ENCODE measurements at regions not wholly inside any gene's neighbourhood (a gene's known extent, or its start where the extent isn't known, plus 50 kb on each side); places are given as distances from the start of the nearest gene placed in this dataset.

DNA sequence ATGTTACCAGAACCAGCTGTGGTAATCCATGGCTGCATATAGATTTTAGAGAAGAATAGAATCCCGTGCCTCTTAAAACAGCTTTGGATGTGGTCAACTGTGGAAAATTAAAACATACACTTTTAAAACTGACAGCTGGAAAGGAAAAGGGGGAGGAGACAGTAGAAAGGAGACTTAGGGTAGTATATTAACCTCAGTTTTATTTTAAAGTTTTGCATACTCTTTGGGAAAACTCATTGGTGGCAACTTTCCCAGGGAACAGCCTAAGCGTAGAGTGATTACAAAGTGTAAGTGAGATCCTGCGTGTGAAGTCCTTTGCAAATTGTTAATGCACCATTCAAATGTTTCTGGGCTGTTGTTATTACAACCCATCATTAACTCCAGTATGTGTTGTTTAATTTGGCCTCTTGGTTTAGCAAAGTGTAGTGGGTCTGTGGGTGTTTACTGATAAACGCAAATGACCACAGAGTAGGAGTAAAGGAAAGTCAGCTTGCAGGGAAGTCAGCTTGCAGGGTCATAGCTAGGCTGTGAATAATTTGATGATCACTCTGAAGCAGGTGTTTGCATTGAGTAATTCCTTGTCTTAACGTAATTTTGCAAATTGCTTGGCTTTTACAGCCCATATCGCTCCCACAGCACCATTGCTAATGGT, 88.0 kb upstream of the DBX1 start:
- peaks cover 7% of the 10 kb centered on the region for H3K27me3 Mint-ChIP-seq (ENCODE audit: insufficient read depth, low read depth, poor library complexity)
- Histone ChIP-seq H3K4me2 (peak overlapping the region; percentile 58), H3K4me3 (0 out of 2 replicates have a peak overlapping the region, but pooled peaks have one; percentile 17), H2AFZ (no peak overlapping the region), H3K4me1 (ENCODE audit: insufficient read depth) (peaks cover 39% of the 10 kb centered on the region), H3K27ac (ENCODE audit: low read depth) (no peak overlapping the region), H4K20me1 (replicated peaks; ENCODE audit: insufficient read depth) (no peaks in the 10 kb centered on the region), H3F3A (replicated peaks; ENCODE audit: low read depth) (no peaks in the 10 kb centered on the region), H3K36me3 (ENCODE audit: insufficient read depth) (no peaks in the 10 kb centered on the region), H3K79me2 (replicated peaks; ENCODE audit: insufficient read depth) (no peaks in the 10 kb centered on the region), H3K27me3 (ENCODE audit: insufficient read depth) (peaks cover 32% of the 10 kb centered on the region), H3K9me2 (ENCODE audit: insufficient read depth) (no peaks in the 10 kb centered on the region)
- peaks cover 32% of the 10 kb centered on the region for H3K4me1 Mint-ChIP-seq
- no peak for DNase-seq (ENCODE audit: low spot score)
- H3K27ac Mint-ChIP-seq, result no peak overlapping the region
- no peak overlapping the region for H3K4me3 Mint-ChIP-seq
- TF ChIP-seq, protein P1, sequence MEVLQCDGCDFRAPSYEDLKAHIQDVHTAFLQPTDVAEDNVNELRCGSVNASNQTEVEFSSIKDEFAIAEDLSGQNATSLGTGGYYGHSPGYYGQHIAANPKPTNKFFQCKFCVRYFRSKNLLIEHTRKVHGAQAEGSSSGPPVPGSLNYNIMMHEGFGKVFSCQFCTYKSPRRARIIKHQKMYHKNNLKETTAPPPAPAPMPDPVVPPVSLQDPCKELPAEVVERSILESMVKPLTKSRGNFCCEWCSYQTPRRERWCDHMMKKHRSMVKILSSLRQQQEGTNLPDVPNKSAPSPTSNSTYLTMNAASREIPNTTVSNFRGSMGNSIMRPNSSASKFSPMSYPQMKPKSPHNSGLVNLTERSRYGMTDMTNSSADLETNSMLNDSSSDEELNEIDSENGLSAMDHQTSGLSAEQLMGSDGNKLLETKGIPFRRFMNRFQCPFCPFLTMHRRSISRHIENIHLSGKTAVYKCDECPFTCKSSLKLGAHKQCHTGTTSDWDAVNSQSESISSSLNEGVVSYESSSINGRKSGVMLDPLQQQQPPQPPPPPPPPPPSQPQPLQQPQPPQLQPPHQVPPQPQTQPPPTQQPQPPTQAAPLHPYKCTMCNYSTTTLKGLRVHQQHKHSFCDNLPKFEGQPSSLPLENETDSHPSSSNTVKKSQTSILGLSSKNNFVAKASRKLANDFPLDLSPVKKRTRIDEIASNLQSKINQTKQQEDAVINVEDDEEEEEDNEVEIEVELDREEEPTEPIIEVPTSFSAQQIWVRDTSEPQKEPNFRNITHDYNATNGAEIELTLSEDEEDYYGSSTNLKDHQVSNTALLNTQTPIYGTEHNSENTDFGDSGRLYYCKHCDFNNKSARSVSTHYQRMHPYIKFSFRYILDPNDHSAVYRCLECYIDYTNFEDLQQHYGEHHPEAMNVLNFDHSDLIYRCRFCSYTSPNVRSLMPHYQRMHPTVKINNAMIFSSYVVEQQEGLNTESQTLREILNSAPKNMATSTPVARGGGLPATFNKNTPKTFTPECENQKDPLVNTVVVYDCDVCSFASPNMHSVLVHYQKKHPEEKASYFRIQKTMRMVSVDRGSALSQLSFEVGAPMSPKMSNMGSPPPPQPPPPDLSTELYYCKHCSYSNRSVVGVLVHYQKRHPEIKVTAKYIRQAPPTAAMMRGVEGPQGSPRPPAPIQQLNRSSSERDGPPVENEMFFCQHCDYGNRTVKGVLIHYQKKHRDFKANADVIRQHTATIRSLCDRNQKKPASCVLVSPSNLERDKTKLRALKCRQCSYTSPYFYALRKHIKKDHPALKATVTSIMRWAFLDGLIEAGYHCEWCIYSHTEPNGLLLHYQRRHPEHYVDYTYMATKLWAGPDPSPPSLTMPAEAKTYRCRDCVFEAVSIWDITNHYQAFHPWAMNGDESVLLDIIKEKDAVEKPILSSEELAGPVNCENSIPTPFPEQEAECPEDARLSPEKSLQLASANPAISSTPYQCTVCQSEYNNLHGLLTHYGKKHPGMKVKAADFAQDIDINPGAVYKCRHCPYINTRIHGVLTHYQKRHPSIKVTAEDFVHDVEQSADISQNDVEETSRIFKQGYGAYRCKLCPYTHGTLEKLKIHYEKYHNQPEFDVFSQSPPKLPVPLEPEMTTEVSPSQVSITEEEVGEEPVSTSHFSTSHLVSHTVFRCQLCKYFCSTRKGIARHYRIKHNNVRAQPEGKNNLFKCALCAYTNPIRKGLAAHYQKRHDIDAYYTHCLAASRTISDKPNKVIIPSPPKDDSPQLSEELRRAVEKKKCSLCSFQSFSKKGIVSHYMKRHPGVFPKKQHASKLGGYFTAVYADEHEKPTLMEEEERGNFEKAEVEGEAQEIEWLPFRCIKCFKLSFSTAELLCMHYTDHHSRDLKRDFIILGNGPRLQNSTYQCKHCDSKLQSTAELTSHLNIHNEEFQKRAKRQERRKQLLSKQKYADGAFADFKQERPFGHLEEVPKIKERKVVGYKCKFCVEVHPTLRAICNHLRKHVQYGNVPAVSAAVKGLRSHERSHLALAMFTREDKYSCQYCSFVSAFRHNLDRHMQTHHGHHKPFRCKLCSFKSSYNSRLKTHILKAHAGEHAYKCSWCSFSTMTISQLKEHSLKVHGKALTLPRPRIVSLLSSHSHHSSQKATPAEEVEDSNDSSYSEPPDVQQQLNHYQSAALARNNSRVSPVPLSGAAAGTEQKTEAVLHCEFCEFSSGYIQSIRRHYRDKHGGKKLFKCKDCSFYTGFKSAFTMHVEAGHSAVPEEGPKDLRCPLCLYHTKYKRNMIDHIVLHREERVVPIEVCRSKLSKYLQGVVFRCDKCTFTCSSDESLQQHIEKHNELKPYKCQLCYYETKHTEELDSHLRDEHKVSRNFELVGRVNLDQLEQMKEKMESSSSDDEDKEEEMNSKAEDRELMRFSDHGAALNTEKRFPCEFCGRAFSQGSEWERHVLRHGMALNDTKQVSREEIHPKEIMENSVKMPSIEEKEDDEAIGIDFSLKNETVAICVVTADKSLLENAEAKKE (CRISPR knock-in tag; IDR thresholded peaks at IDR 0.05), result no peak
- TF ChIP-seq, protein P2, sequence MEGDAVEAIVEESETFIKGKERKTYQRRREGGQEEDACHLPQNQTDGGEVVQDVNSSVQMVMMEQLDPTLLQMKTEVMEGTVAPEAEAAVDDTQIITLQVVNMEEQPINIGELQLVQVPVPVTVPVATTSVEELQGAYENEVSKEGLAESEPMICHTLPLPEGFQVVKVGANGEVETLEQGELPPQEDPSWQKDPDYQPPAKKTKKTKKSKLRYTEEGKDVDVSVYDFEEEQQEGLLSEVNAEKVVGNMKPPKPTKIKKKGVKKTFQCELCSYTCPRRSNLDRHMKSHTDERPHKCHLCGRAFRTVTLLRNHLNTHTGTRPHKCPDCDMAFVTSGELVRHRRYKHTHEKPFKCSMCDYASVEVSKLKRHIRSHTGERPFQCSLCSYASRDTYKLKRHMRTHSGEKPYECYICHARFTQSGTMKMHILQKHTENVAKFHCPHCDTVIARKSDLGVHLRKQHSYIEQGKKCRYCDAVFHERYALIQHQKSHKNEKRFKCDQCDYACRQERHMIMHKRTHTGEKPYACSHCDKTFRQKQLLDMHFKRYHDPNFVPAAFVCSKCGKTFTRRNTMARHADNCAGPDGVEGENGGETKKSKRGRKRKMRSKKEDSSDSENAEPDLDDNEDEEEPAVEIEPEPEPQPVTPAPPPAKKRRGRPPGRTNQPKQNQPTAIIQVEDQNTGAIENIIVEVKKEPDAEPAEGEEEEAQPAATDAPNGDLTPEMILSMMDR (conservative IDR thresholded peaks at IDR 0.05; ENCODE audit: low read depth in 2 of 2), result no peak
- TF ChIP-seq, protein P3, sequence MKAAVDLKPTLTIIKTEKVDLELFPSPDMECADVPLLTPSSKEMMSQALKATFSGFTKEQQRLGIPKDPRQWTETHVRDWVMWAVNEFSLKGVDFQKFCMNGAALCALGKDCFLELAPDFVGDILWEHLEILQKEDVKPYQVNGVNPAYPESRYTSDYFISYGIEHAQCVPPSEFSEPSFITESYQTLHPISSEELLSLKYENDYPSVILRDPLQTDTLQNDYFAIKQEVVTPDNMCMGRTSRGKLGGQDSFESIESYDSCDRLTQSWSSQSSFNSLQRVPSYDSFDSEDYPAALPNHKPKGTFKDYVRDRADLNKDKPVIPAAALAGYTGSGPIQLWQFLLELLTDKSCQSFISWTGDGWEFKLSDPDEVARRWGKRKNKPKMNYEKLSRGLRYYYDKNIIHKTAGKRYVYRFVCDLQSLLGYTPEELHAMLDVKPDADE (IDR thresholded peaks at IDR 0.05), result no peak
- TF ChIP-seq EZH2phosphoT487 (IDR thresholded peaks at IDR 0.05; ENCODE audit: unreplicated experiment) (no peak), EZH2 (IDR thresholded peaks at IDR 0.05; ENCODE audit: low read depth, unreplicated experiment) (no peak), ZNF331 (CRISPR knock-in tag; IDR thresholded peaks at IDR 0.05; ENCODE audit: low read depth) (no peak), STAT1 (IDR thresholded peaks at IDR 0.05; ENCODE audit: unreplicated experiment) (no peak), ZNF114 (CRISPR knock-in tag; IDR thresholded peaks at IDR 0.05) (no peak), POLR2AphosphoS5 (IDR thresholded peaks at IDR 0.05; ENCODE audit: low read depth) (no peak), JUNB (IDR thresholded peaks at IDR 0.05; ENCODE audit: unreplicated experiment) (no peak), NANOG (IDR thresholded peaks at IDR 0.05; ENCODE audit: borderline replicate concordance) (no peak), CREB1 (CRISPR knock-in tag; IDR thresholded peaks at IDR 0.05; ENCODE audit: low read depth) (no peak)
- TF ChIP-seq, protein P4, sequence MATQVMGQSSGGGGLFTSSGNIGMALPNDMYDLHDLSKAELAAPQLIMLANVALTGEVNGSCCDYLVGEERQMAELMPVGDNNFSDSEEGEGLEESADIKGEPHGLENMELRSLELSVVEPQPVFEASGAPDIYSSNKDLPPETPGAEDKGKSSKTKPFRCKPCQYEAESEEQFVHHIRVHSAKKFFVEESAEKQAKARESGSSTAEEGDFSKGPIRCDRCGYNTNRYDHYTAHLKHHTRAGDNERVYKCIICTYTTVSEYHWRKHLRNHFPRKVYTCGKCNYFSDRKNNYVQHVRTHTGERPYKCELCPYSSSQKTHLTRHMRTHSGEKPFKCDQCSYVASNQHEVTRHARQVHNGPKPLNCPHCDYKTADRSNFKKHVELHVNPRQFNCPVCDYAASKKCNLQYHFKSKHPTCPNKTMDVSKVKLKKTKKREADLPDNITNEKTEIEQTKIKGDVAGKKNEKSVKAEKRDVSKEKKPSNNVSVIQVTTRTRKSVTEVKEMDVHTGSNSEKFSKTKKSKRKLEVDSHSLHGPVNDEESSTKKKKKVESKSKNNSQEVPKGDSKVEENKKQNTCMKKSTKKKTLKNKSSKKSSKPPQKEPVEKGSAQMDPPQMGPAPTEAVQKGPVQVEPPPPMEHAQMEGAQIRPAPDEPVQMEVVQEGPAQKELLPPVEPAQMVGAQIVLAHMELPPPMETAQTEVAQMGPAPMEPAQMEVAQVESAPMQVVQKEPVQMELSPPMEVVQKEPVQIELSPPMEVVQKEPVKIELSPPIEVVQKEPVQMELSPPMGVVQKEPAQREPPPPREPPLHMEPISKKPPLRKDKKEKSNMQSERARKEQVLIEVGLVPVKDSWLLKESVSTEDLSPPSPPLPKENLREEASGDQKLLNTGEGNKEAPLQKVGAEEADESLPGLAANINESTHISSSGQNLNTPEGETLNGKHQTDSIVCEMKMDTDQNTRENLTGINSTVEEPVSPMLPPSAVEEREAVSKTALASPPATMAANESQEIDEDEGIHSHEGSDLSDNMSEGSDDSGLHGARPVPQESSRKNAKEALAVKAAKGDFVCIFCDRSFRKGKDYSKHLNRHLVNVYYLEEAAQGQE (IDR thresholded peaks at IDR 0.05; ENCODE audit: unreplicated experiment), result no peak
- H3K36me3 Mint-ChIP-seq (ENCODE audit: low read depth), result no peaks in the 10 kb centered on the region
- peak; percentile 33 for ATAC-seq
- H3K9me3 Mint-ChIP-seq, result no peaks in the 10 kb centered on the region

Data from GM23338 (cell line).